Stomach (tissue), 8 donors: ENCODE measurements at regions not wholly inside any gene's neighbourhood (a gene's known extent, or its start where the extent isn't known, plus 50 kb on each side); places are given as distances from the start of the nearest gene placed in this dataset.

Experiments
- DNase-seq, 2 donors: peaks; one replicate each; pipeline versions ENCODE4 v3.0.0 to v3.0.0-alpha.2; 2013 to 2019
- H3K27ac ChIP-seq, 5 donors: fragments of 200-600 bp in 4 of 5; sonication (generic) in 4 of 5; one replicate each; pipeline ENCODE4 v1.5.1; 2013 to 2019; ENCODE audit warnings: mild to moderate bottlenecking in 1 of 5, moderate library complexity in 1 of 5
- H3K27me3 ChIP-seq, 3 donors: fragments of 200-600 bp; sonication (generic); one replicate each; pipeline ENCODE4 v1.5.1; 2017 to 2019; ENCODE audit warnings: mixed run types in 1 of 3
- H3K36me3 ChIP-seq, 4 donors: fragments of 200-600 bp; sonication (generic); 1 replicate in 3 of 4; 2 replicates in 1 of 4; pipeline ENCODE4 v1.5.1; 2016 to 2019
- H3K4me1 ChIP-seq, 4 donors: fragments of 200-600 bp; sonication (generic); one replicate each; pipeline ENCODE4 v1.5.1; 2016 to 2019
- H3K4me3 ChIP-seq, 4 donors: fragments of 200-600 bp; sonication (generic) in 3 of 4; one replicate each; pipeline ENCODE4 v1.5.1; 2016 to 2019; ENCODE audit warnings: mild to moderate bottlenecking in 1 of 4
- H3K9me3 ChIP-seq, 4 donors: fragments of 200-600 bp; sonication (generic); one replicate each; pipeline ENCODE4 v1.5.1; 2016 to 2019
- EP300 ChIP-seq: sonication (generic); formaldehyde crosslinking; IDR thresholded peaks from one replicate; pipeline ENCODE4 v1.6.1; 2017; ENCODE audit warnings: antibody characterized with exemption
- POLR2A ChIP-seq, 4 donors: fragments of 450-650 bp; IDR thresholded peaks; one replicate each; pipeline ENCODE4 v1.6.1; 2016; ENCODE audit warnings: antibody characterized with exemption in 4 of 4, control low read depth in 2 of 4, mild to moderate bottlenecking in 1 of 4, moderate library complexity in 1 of 4
- POLR2AphosphoS5 ChIP-seq, 3 donors: sonication (generic); formaldehyde crosslinking; IDR thresholded peaks; one replicate each; pipeline ENCODE4 v1.6.1; 2016; ENCODE audit warnings: antibody characterized with exemption in 3 of 3
- WGBS, 5 donors: extraction: QIAGEN DNeasy Blood & Tissue Kit in 3 of 5; methylation state at CpG; one replicate each; pipeline versions ENCODE4 v1.1.5 to v1.1.7; 2013 to 2018; 5-methylcytosine and 5-hydroxymethylcytosine counted together
- intact Hi-C: fragments of 100-400 bp; cut with DNase I; formaldehyde crosslinking; loops from one replicate; pipeline ENCODE4 v1.15.1; 2023; ENCODE audit warnings: low total_unique reads
- TF ChIP-seq, protein P1 (sequence below), 7 experiments: fragments of 450-650 bp in 4 of 7; fragments of 200-600 bp in 3 of 7; sonication (generic) in 3 of 7; IDR thresholded peaks; one replicate each; pipeline ENCODE4 v1.5.1; 2016 to 2019; ENCODE audit warnings: antibody characterized with exemption in 7 of 7, control low read depth in 2 of 7, mild to moderate bottlenecking in 1 of 7
- donor health status: healthy with polysubstance abuse.
- donor health status: Bipolar disorder and iron deficiency.
- donor health status: healthy.

DNA sequence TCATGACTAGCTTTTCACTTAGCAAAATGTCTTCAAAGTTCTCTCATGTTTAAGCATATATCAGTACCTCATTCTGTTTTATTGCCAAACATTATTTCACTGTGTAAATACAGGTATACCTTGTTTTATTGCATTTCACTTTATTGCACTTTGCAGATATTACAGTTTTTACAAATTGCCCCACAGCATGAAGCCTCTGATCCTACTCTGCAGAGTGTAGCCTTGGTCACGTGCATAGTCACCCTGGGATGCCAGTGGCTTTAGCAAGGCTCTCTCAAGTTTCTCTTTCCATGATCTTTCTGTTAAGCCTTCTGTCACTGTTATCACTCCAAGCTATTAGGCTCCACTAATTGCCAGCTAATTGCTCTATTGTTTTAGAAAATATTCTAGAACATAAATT, 182.2 kb upstream of the GRIA1 start:
- peaks cover 0 to 11% (median 0%) of the 10 kb centered on the region in 4 donors for H3K9me3 ChIP-seq
- no peaks in the 10 kb centered on the region for H3K27me3 ChIP-seq
- no peaks in the 10 kb centered on the region for H3K36me3 ChIP-seq
- H3K4me3 ChIP-seq, result no peak overlapping the region
- 26 to 51% (median 35%) methylated on average over 1 of the region's 1 CpG for WGBS, 5 donors
- H3K4me1 ChIP-seq, result no peaks in the 10 kb centered on the region
- DNase-seq, result no peak
- TF ChIP-seq, protein P1, sequence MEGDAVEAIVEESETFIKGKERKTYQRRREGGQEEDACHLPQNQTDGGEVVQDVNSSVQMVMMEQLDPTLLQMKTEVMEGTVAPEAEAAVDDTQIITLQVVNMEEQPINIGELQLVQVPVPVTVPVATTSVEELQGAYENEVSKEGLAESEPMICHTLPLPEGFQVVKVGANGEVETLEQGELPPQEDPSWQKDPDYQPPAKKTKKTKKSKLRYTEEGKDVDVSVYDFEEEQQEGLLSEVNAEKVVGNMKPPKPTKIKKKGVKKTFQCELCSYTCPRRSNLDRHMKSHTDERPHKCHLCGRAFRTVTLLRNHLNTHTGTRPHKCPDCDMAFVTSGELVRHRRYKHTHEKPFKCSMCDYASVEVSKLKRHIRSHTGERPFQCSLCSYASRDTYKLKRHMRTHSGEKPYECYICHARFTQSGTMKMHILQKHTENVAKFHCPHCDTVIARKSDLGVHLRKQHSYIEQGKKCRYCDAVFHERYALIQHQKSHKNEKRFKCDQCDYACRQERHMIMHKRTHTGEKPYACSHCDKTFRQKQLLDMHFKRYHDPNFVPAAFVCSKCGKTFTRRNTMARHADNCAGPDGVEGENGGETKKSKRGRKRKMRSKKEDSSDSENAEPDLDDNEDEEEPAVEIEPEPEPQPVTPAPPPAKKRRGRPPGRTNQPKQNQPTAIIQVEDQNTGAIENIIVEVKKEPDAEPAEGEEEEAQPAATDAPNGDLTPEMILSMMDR (IDR thresholded peaks at IDR 0.05), result no peak
- intact Hi-C loops, result no loop called here
- no peak overlapping the region for H3K27ac ChIP-seq

DNA sequence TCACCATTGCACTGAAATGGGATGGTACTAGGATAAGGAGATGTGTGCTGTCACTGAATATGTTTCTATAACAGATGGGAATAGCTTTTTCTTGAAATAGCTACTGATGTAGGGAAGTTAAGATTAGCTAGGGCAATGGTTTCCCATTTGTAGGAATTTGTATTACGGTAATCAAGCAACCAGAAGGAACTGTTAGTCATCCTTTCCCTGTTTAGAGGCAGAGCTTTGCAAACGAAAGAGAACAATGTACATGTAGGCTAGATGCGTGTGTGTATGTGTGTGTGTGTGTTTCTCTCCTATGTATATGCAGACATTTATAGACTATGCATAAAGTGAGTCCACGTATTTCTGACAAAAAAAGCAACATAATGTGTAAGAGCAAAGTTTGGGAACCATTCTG, 171.9 kb upstream of the GRIA1 start:
- no peak for TF ChIP-seq POLR2AphosphoS5 (IDR thresholded peaks at IDR 0.05)
- TF ChIP-seq EP300, result no peak
- TF ChIP-seq, protein P1 (IDR thresholded peaks at IDR 0.05), result no peak
- TF ChIP-seq POLR2A (IDR thresholded peaks at IDR 0.05), result no peak
- no peaks in the 10 kb centered on the region for H3K27me3 ChIP-seq
- intact Hi-C loops, result no loop called here

DNA sequence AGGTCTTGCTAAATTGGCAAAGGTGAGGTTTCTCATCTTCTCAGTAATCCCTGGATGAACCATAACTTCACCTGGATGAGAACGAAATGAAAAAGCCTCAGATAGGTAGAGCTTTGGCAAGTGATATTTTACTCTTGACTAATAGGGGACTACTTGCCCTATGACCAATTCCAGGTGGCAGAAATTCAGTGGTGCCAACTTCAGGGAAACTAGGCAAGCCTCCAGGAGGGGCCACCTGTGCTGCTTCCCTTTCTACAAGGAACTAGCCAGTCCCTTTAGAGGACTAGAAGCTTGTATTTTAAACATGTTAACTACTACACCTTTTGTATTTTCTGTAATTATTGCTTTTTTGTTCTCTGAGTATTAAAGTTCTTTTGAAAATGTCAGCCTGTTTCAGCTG, 169.0 kb upstream of the GRIA1 start:
- TF ChIP-seq, protein P1 (IDR thresholded peaks at IDR 0.05), result no peak
- 64 to 84% (median 72%) methylated on average over 1 of the region's 1 CpG for WGBS, 5 donors
- Histone ChIP-seq H3K4me1 (no peaks in the 10 kb centered on the region), H3K27me3 (no peaks in the 10 kb centered on the region), H3K4me3 (no peak overlapping the region), H3K27ac (no peak overlapping the region), H3K36me3 (no peaks in the 10 kb centered on the region), H3K9me3 (no peaks in the 10 kb centered on the region)
- no peak for DNase-seq
- intact Hi-C loops, result no loop called here

More for the DNA sequence above, 171.9 kb upstream of the GRIA1 start:
- H3K27ac ChIP-seq, result no peak overlapping the region
- DNase-seq, result no peak
- H3K4me1 ChIP-seq, result no peaks in the 10 kb centered on the region
- H3K36me3 ChIP-seq, result no peaks in the 10 kb centered on the region
- H3K9me3 ChIP-seq, result peaks cover 0 to 11% (median 0%) of the 10 kb centered on the region in 4 donors
- H3K4me3 ChIP-seq, result no peak overlapping the region
- 55 to 71% (median 66%) methylated on average over 4 of the region's 4 CpGs for WGBS, 5 donors

DNA sequence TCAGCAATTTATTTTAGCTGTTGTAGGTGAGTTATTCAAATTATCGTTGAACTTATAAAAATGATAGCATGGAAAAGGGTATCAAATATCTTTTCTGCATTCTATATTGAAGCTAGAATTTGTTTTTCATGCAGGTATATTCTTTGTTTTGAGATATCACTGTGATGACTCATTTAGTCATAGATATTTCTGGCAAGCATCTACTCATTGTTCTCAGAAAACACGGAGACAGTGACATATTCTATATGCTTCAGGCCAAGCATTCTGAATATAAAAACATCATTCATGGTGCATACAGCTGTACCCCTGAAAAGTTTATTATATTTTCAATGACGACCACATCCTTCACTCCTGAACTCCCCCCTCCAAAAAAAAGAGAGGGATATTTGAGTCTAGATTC, 150.3 kb upstream of the GRIA1 start:
- Histone ChIP-seq H3K4me3 (no peak overlapping the region), H3K27ac (no peak overlapping the region), H3K9me3 (peaks cover 0 to 4% (median 0%) of the 10 kb centered on the region in 4 donors), H3K27me3 (no peaks in the 10 kb centered on the region), H3K36me3 (no peaks in the 10 kb centered on the region), H3K4me1 (no peaks in the 10 kb centered on the region)
- intact Hi-C loops, result no loop called here
- WGBS, 5 donors, result 66 to 88% (median 79%) methylated on average over 3 of the region's 3 CpGs
- TF ChIP-seq POLR2A (IDR thresholded peaks at IDR 0.05) (no peak), EP300 (no peak), POLR2AphosphoS5 (IDR thresholded peaks at IDR 0.05) (no peak)
- TF ChIP-seq, protein P1 (IDR thresholded peaks at IDR 0.05), result no peak
- no peak for DNase-seq

DNA sequence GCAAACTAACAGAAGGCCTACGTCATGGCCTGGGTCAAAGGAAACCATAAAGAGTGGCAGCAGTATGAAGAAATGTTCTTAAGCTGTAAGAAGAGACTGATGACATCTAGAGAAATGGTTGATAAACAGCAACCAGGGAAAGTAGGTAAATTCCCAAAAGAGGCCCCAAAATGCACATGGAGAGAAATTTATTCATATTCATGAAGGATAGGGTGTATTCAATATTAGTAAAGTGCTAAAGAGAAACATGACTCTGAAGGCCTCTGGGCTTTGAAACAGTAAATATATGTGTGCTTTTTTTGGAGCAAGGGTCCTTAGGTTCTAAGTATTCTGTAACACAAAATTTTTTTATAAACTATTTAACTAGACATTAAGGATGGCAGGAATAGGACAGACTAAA, 149.7 kb upstream of the GRIA1 start:
- DNase-seq, result no peak
- intact Hi-C loops, result no loop called here
- Histone ChIP-seq H3K27me3 (no peaks in the 10 kb centered on the region), H3K9me3 (peaks cover 0 to 4% (median 0%) of the 10 kb centered on the region in 4 donors), H3K27ac (no peak overlapping the region), H3K4me1 (no peaks in the 10 kb centered on the region), H3K36me3 (no peaks in the 10 kb centered on the region), H3K4me3 (no peak overlapping the region)
- 76 to 83% (median 78%) methylated on average over 1 of the region's 1 CpG for WGBS, 5 donors
- TF ChIP-seq EP300 (no peak), POLR2A (IDR thresholded peaks at IDR 0.05) (no peak)
